Mucosa of gallbladder (tissue), 1 donor: ENCODE measurements at regions not wholly inside any gene's neighbourhood (a gene's known extent, or its start where the extent isn't known, plus 50 kb on each side); places are given as distances from the start of the nearest gene placed in this dataset.

Source experiments
- DNase-seq: peaks from one replicate; pipeline ENCODE4 v3.0.0-alpha.2; 2020; ENCODE audit warnings: low spot score
- donor health status: DM: no; HTN: no; CAD: no.

DNA sequence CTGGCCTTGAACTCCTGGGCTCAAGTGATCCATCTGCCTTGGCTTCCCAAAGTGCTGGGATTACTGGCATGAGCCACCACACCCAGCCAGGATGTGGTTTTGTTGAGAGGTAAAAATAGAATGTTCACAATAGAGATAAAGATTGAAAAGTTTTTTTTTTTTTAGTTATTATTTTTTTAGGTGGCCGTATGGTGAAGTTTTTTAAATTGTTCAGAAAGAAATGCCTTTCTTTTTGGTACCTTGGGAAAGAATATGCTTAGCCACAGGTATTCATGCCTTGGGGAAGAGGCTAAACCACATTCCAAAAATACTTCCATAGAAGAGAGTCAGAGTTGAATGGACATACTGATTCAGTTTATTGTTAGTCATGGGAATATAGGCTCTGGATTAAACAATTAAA lies 143.4 kb downstream of the C11orf91 start:
- no peak for DNase-seq

- DNase-seq = no peak
These were observed 146.4 kb downstream of the C11orf91 start for GRCh38 chr11:33554219-33554618.

DNA sequence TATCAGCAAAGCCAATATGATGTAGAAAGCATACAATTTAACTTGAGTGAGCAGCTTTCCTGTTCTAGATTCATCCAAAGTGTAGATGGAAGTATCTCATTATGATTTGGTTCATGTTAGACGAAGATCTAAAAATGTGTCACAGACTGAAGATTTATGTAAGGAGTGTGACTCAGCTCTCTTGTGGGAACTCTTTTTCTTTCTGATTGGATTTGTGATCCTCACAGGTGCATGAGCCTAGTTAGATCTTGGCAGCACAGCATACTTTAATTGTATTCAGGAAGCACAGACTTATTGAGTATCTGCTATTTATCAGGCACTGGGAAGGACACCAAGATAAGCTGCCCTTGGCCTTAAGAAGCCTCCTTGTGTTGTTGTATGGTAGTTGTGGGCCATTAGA lies 147.1 kb downstream of the C11orf91 start:
- DNase-seq = no peak

- no peak for DNase-seq
These were observed 147.9 kb downstream of the C11orf91 start for GRCh38 chr11:33552756-33553155.

- no peak for DNase-seq
These were observed 149.6 kb downstream of the C11orf91 start for GRCh38 chr11:33551051-33551450.

DNA sequence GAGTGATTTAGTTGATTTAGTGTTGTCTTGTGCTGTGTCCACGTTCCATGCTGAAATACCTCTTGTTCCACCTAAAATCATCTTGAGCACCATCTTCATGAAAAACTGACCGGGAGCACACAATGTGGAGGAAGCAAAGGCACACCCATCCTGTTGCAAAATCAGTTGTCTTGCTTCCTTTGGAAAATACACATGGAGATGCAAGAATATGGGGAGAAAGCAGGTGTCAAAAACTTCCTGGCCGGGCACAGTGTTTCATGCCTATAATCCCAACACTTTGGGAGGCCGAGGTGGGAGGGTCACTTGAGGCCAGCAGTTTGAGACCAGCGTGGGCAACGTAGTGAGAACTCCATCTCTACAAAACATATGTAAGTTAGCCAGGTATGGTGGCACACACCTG lies 151.1 kb downstream of the C11orf91 start:
- no peak for DNase-seq

DNA sequence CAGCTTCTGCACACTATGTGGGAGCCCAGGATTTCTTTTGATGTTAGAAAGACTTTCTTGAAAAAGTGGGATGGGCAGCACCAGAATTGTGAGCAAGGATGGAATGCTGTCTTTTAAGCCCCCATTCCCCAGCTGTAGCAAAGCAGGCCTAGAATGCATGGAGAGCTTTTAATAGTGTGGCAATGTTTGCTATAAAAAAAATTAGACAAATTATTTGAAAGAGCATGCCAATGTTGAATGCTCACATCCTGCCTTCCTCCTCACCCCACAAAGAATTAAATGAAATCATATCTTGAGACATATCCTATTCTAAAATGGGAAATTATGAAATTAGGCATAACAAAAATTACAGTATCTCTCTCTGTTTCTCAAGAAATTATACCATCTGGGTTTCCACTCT lies 154.7 kb downstream of the C11orf91 start:
- DNase-seq = no peak

- DNase-seq = no peak
These were observed 155.8 kb downstream of the C11orf91 start for GRCh38 chr11:33544593-33545373.

DNA sequence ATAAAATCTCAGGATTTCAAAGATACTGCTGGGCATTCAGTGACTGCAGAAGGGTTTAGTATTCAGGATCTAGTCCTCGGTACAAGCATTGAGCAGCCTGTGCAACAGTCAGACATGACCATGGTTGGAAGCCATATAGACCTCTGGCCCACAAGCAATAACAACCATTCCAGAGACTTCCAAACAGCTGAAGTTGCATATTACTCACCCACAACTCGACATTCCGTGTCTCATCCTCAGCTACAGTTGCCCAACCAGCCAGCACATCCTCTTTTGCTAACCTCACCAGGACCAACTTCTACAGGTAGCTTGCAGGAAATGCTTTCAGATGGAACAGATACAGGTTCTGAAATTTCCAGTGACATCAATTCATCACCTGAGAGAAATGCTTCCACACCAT lies 156.8 kb downstream of the C11orf91 start:
- no peak for DNase-seq

DNA sequence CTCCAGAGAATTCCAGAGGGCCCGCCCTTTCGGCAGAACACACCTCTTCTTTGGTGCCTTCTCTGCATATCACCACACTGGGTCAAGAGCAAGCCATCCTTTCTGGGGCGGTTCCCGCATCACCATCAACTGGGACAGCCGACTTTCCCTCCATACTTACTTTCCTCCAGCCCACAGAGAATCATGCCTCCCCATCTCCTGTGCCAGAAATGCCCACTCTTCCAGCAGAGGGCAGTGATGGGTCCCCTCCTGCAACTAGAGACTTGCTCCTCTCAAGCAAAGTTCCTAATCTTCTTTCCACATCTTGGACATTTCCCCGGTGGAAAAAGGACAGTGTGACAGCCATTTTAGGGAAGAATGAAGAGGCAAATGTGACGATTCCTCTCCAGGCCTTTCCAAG lies 157.7 kb downstream of the C11orf91 start:
- peak; percentile 65 for DNase-seq

- no peak for DNase-seq
These were observed 159.4 kb downstream of the C11orf91 start for GRCh38 chr11:33540946-33541915.

DNA sequence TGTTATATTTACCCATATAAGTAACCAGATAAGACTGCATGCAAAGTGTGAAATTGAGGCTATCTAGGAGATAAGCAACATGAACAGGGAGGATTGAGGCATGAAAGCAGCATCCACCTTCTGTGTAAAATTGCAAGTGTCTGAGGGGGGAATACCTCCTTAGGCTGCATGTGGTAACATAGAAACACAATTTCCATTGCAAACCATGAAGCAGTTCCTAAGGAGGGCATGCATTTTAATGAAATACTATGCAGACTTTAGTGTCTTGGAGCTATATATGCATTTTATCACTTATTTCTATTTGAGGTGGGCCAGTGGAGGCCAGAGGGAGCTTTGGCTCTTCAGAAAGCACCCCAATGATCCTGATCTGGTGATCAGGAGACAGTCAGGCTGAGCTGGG lies 160.2 kb downstream of the C11orf91 start:
- DNase-seq = no peak

DNA sequence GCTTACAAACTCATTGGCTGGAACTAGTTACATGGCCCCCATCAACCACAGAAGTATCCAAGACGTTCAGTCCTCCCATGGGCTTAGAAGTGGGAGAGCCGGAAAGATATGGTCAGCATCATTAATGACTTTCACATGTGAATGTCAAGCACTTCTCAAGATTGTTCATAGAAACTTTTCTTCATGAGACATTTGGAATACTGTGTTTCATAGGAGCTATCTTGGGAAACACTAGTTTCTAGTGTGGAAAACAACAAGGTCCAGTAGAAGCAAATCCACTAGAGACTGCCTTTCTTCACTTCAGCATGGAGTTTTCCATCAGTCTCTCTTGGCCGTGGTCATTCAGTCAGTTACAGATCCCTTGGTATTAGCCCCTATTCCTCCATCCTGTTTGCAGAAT lies 160.9 kb downstream of the C11orf91 start:
- DNase-seq = no peak

GRCh38 chr11:33538726-33539125 lies 161.9 kb downstream of the C11orf91 start:
- DNase-seq = no peak

DNA sequence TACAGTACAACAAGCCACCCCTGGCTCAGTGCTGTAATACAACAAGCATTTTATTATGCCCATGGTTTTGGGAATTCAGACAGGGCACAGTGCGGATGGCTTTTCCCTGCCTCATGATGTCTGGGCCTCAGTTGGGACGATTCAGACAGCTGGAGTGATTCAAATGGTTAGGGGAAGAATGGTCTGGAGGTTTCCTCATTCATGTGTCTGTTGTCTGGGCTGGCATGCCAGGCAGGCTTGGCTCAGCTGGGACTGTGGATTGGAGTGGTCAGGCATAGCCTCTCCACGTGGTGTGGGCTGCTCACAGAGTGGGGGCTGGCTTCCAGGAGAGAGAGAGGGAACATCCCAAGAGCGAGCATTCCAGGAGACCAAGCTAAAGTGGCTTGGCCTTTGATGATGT lies 164.4 kb downstream of the C11orf91 start:
- DNase-seq = no peak

DNA sequence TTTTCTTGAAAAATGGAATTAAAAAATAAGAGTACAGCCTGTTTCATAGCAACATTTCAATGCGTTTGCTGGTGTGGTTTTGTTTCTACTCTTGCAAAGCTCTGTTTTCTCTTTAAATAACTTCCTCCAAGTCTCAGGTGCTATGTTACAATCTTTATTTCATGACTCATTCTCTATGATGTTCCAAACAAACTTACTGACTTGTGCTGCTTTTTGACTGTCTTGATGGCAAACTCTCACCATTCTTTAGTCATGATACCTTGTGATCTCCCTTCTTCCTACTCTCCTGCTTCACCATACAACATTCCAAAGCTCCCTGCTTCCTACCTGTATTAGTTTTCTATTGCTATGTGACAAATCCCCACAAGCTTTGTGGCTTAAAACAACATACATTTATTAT lies 166.1 kb downstream of the C11orf91 start:
- DNase-seq = no peak

- no peak for DNase-seq
These were observed 167.1 kb downstream of the C11orf91 start for GRCh38 chr11:33533386-33534052.

DNA sequence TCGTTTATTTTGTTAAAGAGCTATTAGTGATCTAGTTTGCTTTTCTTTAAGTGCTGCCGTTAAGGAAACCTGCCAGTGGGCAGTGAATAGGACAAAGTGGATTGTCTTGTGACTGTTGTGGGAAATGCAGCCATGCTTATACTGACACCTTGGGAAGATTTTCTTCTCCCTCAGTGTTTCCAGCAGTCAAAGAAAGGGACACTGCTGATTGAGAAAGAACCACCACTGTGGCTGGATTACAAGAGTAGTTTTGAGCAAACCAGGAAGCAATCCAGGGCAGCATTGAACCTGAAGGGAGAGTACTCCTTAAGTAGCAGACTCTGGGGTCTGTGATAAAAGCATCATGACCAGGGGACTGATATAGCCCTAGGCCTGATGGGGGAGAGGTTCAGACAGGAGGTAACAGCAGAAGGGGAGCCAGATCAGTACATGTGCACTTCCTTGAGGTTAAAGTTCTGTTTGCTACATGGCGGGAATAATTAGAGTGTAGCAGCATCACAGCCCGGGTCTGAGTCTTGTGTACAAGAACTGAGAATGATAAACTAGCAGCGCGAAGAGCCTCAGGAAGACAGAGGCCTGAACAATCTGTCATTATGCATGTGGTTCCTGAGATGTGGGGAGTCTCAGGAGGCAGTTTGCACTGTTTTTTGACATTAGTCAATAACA lies 167.8 kb downstream of the C11orf91 start:
- DNase-seq = no peak

- no peak for DNase-seq
These were observed 168.4 kb downstream of the C11orf91 start for GRCh38 chr11:33532257-33532656.

DNA sequence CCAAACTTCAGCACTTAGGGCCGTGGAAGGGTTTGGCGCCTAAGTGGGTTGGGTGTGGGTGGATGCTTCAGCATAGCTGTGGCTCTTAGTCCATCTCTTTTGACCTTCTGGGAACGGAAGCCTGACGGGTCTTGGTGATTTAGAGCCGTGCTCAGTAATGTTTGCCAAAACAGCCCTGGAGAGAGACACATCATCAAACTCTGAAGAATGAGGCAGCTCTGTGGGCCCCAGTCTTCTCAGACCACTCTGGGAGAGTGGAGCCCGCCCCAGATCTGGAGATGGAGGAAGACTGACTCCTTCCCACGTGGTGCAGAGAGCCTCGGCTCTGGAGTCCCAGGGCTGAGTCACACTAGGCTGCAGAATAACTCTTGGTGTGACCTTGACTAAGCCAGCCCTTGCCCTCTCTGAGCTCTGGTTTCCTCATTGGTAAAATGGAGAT lies 168.9 kb downstream of the C11orf91 start:
- no peak for DNase-seq

GRCh38 chr11:33530815-33531214 lies 169.8 kb downstream of the C11orf91 start:
- DNase-seq = no peak

GRCh38 chr11:33529461-33529860 lies 171.2 kb downstream of the C11orf91 start:
- no peak for DNase-seq
